Gastrocnemius medialis (tissue), 4 donors: ENCODE measurements at regions not wholly inside any gene's neighbourhood (a gene's known extent, or its start where the extent isn't known, plus 50 kb on each side); places are given as distances from the start of the nearest gene placed in this dataset.

Source experiments
- CTCF ChIP-seq, 5 experiments: fragments of 450-650 bp in 3 of 5; fragments of 200-600 bp in 2 of 5; sonication (generic) in 2 of 5; IDR thresholded peaks in 4 of 5; conservative IDR thresholded peaks in 1 of 5; 1 replicate in 4 of 5; 2 replicates in 1 of 5; pipeline ENCODE4 v1.5.1; 2016 to 2019; ENCODE audit warnings: antibody characterized with exemption in 5 of 5, mild to moderate bottlenecking in 3 of 5, moderate library complexity in 3 of 5
- POLR2A ChIP-seq, 2 donors: fragments of 450-650 bp; IDR thresholded peaks; one replicate each; pipeline ENCODE4 v1.6.1; 2017; ENCODE audit warnings: antibody characterized with exemption in 2 of 2, mild to moderate bottlenecking in 2 of 2, moderate library complexity in 2 of 2

DNA sequence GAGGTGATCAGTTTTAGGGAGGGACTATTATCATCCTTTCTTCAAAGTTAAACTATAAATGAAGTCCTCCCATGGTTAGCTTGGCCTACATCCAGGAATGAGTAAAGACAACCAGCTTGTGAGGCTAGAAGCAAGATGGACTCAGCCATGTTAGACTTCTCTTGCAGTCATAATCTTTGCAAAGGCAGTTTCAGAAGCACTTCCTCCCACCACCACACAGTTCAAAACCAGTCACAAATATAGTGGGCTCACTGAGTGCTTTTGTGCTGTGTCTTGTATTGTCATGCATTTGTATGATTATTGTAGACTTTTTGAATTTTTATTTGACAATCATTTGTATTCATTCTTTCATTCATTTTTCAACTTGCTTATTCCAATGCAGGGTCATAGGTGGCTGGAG, 204.5 kb downstream of the ZNF674 start:
- TF ChIP-seq CTCF (IDR thresholded peaks at IDR 0.05 in 4 of 5, conservative IDR thresholded peaks at IDR 0.05 in 1 of 5) (no peak), POLR2A (IDR thresholded peaks at IDR 0.05) (no peak)
